Uterus (tissue), 3 donors: ENCODE measurements at regions not wholly inside any gene's neighbourhood (a gene's known extent, or its start where the extent isn't known, plus 50 kb on each side); places are given as distances from the start of the nearest gene placed in this dataset.

Experiments
- DNase-seq, 2 donors: peaks; one replicate each; pipeline ENCODE4 v3.0.0-alpha.2; 2019 to 2020
- H3K27ac ChIP-seq, 2 donors: fragments of 200-600 bp; sonication (generic); 1 replicate in 1 of 2; 2 replicates in 1 of 2; pipeline ENCODE4 v1.5.1; 2016 to 2018
- H3K27me3 ChIP-seq, 2 donors: fragments of 200-600 bp; sonication (generic); one replicate each; pipeline ENCODE4 v1.5.1; 2018 to 2019; ENCODE audit warnings: control low read depth in 1 of 2
- H3K36me3 ChIP-seq, 2 donors: fragments of 200-600 bp; sonication (generic); one replicate each; pipeline ENCODE4 v1.5.1; 2019; ENCODE audit warnings: control low read depth in 1 of 2
- H3K4me1 ChIP-seq, 2 donors: fragments of 200-600 bp; sonication (generic); one replicate each; pipeline ENCODE4 v1.5.1; 2018 to 2019; ENCODE audit warnings: control low read depth in 1 of 2
- H3K4me3 ChIP-seq, 2 donors: fragments of 200-600 bp; sonication (generic); 1 replicate in 1 of 2; 2 replicates in 1 of 2; pipeline ENCODE4 v1.5.1; 2018 to 2019; ENCODE audit warnings: mild to moderate bottlenecking in 1 of 2
- H3K9me3 ChIP-seq, 2 donors: fragments of 200-600 bp; sonication (generic); one replicate each; pipeline ENCODE4 v1.5.1; 2019; ENCODE audit warnings: control low read depth in 1 of 2
- CTCF ChIP-seq, 4 experiments: fragments of 200-600 bp in 2 of 4; fragments of 450-650 bp in 2 of 4; sonication (generic) in 2 of 4; IDR thresholded peaks; one replicate each; pipeline ENCODE4 v1.5.1; 2016 to 2019; ENCODE audit warnings: antibody characterized with exemption in 4 of 4, mild to moderate bottlenecking in 2 of 4, moderate library complexity in 1 of 4
- POLR2A ChIP-seq, 2 donors: fragments of 450-650 bp; IDR thresholded peaks; one replicate each; pipeline ENCODE4 v1.6.1; 2016; ENCODE audit warnings: antibody characterized with exemption in 2 of 2, mild to moderate bottlenecking in 1 of 2, moderate library complexity in 1 of 2
- intact Hi-C: fragments of 100-400 bp; cut with DNase I; formaldehyde crosslinking; loops from one replicate; pipeline ENCODE4 v1.15.1; 2023; ENCODE audit warnings: low total_unique reads
- donor health status: DM: yes; HTN: yes; CAD: no.

DNA sequence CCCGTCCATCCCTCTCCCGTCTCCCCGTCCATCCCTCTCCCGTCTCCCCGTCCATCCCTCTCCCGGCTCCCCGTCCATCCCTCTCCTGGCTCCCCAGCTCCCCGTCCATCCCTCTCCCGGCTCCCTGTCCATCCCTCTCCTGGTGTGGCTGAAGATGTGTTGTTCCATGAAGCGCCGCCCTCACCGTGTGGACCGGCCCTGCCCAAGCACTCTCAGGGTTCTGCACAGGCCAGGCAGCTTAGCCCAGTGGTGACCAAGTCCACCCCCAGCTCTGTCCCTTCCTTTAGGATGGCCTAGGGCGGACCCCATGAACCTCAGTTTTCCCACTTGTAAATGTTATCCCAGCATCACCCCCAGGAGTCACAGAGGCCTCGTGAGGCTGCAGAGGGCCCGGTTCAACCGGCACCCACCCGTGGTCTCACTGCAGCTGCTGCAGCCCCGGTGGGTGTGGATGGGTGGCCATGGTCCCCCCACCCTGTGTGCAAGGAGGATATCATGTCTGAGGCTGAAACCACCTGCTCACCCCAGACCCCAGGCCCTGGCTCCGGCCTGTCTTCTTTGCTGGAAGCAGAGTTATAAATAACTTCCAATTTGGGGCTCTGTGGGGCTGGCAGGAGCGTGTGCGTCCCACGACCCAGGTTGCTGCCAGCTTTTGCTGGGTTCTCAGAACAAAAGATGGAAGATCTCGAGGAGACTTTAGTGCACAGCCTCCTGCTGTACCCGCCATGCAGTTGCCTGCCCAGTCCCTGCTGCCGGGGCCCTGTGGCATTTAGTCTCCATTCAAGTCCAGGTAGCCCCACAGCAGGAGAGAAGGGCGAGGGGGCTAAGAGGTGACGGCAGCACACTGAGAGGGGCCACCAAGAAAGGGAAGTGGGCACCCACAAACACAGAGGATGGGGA is 1147.8 kb downstream of the BRD1 start:
- H3K36me3 ChIP-seq = no peaks in the 10 kb centered on the region
- no peak for DNase-seq
- no peaks in the 10 kb centered on the region for H3K27me3 ChIP-seq
- no peak overlapping the region for H3K4me3 ChIP-seq
- no peak overlapping the region for H3K27ac ChIP-seq
- TF ChIP-seq POLR2A (IDR thresholded peaks at IDR 0.05) = no peak
- TF ChIP-seq CTCF (IDR thresholded peaks at IDR 0.05) = no peak
- no peaks in the 10 kb centered on the region for H3K9me3 ChIP-seq
- H3K4me1 ChIP-seq = no peaks in the 10 kb centered on the region
- intact Hi-C loops = no loop called here

DNA sequence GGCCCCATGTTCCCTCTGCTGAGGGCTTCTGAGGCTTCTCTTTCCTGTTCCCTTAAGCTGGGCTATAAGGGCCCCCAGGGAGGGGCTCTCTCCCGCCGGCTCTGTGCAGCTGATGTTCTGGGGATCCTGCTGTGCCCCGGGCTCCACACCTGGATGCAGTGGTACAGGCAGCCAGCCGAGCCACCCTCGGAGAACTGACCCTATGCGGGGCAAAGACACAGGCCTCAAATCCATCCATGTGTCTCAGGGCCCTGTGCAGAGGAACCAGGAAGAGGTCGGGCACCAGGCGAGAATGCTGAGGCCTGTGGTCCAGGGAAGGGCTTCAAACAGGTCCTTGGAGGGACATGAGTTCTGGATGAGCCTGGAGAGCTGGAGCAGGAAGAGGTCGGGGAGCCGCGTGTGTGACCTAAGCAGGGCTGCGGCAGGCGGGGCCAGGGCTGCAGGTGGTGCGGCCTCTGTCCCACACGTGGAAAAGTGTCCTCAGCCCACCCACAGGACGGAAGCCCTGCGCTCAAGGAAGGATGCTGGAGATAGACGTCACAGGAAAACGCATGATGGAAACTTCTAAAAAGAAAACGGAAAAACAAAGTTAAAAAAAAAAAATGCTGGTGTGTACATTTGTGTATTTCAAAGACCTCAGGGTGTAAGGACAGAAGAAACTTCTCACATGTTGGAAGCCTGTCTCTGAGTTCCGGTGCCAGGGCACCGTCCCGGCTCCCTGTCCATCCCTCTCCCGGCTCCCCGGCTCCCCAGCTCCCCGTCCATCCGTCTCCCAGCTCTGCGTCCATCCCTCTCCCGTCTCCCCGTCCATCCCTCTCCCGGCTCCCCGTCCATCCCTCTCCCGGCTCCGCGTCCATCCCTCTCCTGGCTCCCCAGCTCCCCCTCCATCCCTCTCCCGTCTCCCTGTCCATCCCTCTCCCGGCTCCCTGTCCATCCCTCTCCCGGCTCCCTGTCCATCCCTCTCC is 1149.2 kb downstream of the BRD1 start:
- DNase-seq = no peak
- Histone ChIP-seq H3K4me3 (no peak overlapping the region), H3K27me3 (no peaks in the 10 kb centered on the region), H3K36me3 (no peaks in the 10 kb centered on the region), H3K4me1 (no peaks in the 10 kb centered on the region), H3K27ac (no peak overlapping the region), H3K9me3 (no peaks in the 10 kb centered on the region)
- intact Hi-C loops = no loop called here
- TF ChIP-seq CTCF (IDR thresholded peaks at IDR 0.05) (no peak), POLR2A (IDR thresholded peaks at IDR 0.05) (no peak)

- H3K4me1 ChIP-seq = no peaks in the 10 kb centered on the region
- H3K27me3 ChIP-seq = no peaks in the 10 kb centered on the region
- intact Hi-C loops = no loop called here
- no peaks in the 10 kb centered on the region for H3K36me3 ChIP-seq
- no peak overlapping the region for H3K4me3 ChIP-seq
- DNase-seq = no peak
- H3K27ac ChIP-seq = no peak overlapping the region
- TF ChIP-seq CTCF (IDR thresholded peaks at IDR 0.05) = no peak
- H3K9me3 ChIP-seq = no peaks in the 10 kb centered on the region
Observed at GRCh38 chr22:48677621-48678020, 1150.1 kb downstream of the BRD1 start.

- Histone ChIP-seq H3K27ac (no peak overlapping the region), H3K4me3 (no peak overlapping the region), H3K27me3 (no peaks in the 10 kb centered on the region), H3K4me1 (no peaks in the 10 kb centered on the region), H3K9me3 (no peaks in the 10 kb centered on the region), H3K36me3 (no peaks in the 10 kb centered on the region)
- intact Hi-C loops = no loop called here
- TF ChIP-seq POLR2A (IDR thresholded peaks at IDR 0.05) (no peak), CTCF (IDR thresholded peaks at IDR 0.05) (no peak)
- no peak for DNase-seq
Observed at GRCh38 chr22:48677168-48677520, 1150.5 kb downstream of the BRD1 start.
